Fibroblast of lung (primary cell): ENCODE measurements at regions not wholly inside any gene's neighbourhood (a gene's known extent, or its start where the extent isn't known, plus 50 kb on each side); places are given as distances from the start of the nearest gene placed in this dataset.
A peak's percentile ranks its signal among the peaks of the same experiment; 100 is the strongest.

Experiments
- DNase-seq, 2 donors: peaks; one replicate each; pipeline versions ENCODE4 v3.0.0 to v3.0.0-alpha.2; 2010; ENCODE audit warnings: low read depth in 2 of 2
- H2AFZ ChIP-seq: 2 replicates; pipeline ENCODE4 v1.5.1; 2012; ENCODE audit warnings: low read length, control low read depth, inconsistent platforms
- H3K27ac ChIP-seq: 2 replicates; pipeline ENCODE4 v1.5.1; 2011; ENCODE audit warnings: low read length, control low read depth; ENCODE audit not compliant: insufficient read depth
- H3K27me3 ChIP-seq: 2 replicates; pipeline ENCODE4 v1.5.1; 2011; ENCODE audit warnings: mild to moderate bottlenecking, low read length; ENCODE audit not compliant: control insufficient read depth, insufficient read depth
- H3K36me3 ChIP-seq: 2 replicates; pipeline ENCODE4 v1.5.1; 2011; ENCODE audit warnings: low read length; ENCODE audit not compliant: control insufficient read depth, insufficient read depth
- H3K4me1 ChIP-seq: 2 replicates; pipeline ENCODE4 v1.5.1; 2011; ENCODE audit warnings: low read length; ENCODE audit not compliant: control insufficient read depth, insufficient read depth; ENCODE audit errors: extremely low read depth
- H3K4me2 ChIP-seq: 2 replicates; pipeline ENCODE4 v1.5.1; 2011; ENCODE audit warnings: low read length, control low read depth; ENCODE audit not compliant: insufficient read depth; ENCODE audit errors: extremely low read depth
- H3K4me3 ChIP-seq, 4 experiments: fragments of 200-600 bp in 1 of 4; sonication (generic) in 1 of 4; replicated peaks in 1 of 4; 2 replicates each; pipeline ENCODE4 v1.5.1; 2011 to 2016; ENCODE audit warnings: low read length in 4 of 4, low read depth in 3 of 4, mild to moderate bottlenecking in 3 of 4, control low read depth in 2 of 4, inconsistent platforms in 1 of 4, mixed read lengths in 1 of 4; ENCODE audit not compliant: insufficient read depth in 1 of 4; ENCODE audit errors: control extremely low read depth in 1 of 4
- H3K79me2 ChIP-seq: 2 replicates; pipeline ENCODE4 v1.5.1; 2012; ENCODE audit warnings: mild to moderate bottlenecking, low read length, inconsistent platforms; ENCODE audit not compliant: control insufficient read depth, insufficient read depth
- H3K9ac ChIP-seq: 2 replicates; pipeline ENCODE4 v1.5.1; 2011; ENCODE audit warnings: mild to moderate bottlenecking, low read length, control low read depth; ENCODE audit not compliant: insufficient read depth
- H3K9me3 ChIP-seq: 2 replicates; pipeline ENCODE4 v1.5.1; 2012; ENCODE audit warnings: low read depth, low read length; ENCODE audit not compliant: control insufficient read depth, insufficient read depth
- H4K20me1 ChIP-seq: 2 replicates; pipeline ENCODE4 v1.5.1; 2011; ENCODE audit warnings: low read length; ENCODE audit not compliant: control insufficient read depth, insufficient read depth; ENCODE audit errors: extremely low read depth
- CTCF ChIP-seq, 2 donors: IDR thresholded peaks in 1 of 2; conservative IDR thresholded peaks in 1 of 2; 1 replicate in 1 of 2; 2 replicates in 1 of 2; pipeline ENCODE4 v1.5.1; 2011 to 2012; ENCODE audit warnings: low read length in 2 of 2, control low read depth in 1 of 2, inconsistent platforms in 1 of 2, low read depth in 1 of 2, mild to moderate bottlenecking in 1 of 2
- EZH2 ChIP-seq: IDR thresholded peaks from 2 replicates; pipeline ENCODE4 v1.5.1; 2012; ENCODE audit warnings: low read length, control low read depth, mild to moderate bottlenecking; ENCODE audit errors: missing control alignments

DNA sequence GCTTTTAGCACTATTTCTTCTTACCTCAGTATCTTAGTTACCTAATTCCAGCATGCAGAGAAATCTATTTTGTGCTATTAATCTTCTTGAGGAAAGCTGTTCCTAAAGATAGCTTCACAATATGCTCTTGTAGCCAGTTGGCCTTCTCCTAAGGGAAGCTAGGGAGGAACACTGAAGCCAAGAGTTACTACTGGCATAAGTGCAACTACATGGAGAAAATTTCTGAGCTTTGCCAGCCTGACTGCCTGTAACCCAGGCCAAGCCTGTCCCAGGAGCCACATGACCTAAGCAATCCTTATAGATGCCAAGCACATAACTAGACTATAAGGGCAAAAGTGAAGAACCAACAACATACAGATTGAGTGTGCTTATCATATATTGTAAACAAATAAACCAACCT is 890.2 kb downstream of the FLRT2 start:
- Histone ChIP-seq H3K79me2 (no peaks in the 10 kb centered on the region), H3K9ac (no peak overlapping the region), H3K4me2 (no peak overlapping the region), H3K27ac (no peak overlapping the region), H3K4me1 (no peaks in the 10 kb centered on the region), H3K4me3 (no peak overlapping the region), H3K27me3 (no peaks in the 10 kb centered on the region), H3K36me3 (no peaks in the 10 kb centered on the region), H4K20me1 (no peaks in the 10 kb centered on the region), H2AFZ (no peak overlapping the region), H3K9me3 (no peaks in the 10 kb centered on the region)
- no peak for DNase-seq
- TF ChIP-seq EZH2 (no peak), CTCF (conservative IDR thresholded peaks at IDR 0.05 in 1 of 2, IDR thresholded peaks at IDR 0.05 in 1 of 2; ENCODE audit: low read depth in 1 of 2, low read length in 2 of 2) (no peak)

DNA sequence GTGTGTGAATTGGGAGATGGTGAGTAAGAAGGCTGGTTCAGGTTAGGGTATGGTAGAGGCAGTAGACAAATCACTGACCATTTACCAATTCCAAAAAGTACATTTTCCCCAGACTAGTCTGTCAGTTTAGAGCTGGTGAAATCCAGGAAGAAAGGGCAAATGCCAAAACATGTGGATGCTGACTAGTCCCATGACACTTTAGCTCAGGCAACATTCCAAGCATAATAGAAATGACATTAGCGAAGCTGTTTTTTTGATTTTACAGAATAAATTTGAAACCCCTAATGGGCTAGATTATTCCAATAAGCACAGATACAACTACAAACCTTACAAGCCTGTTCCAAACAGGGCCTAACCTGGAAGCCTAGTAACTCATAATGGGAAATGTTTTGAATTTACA is 884.2 kb downstream of the FLRT2 start:
- H3K9ac ChIP-seq: no peak overlapping the region
- TF ChIP-seq CTCF (conservative IDR thresholded peaks at IDR 0.05 in 1 of 2, IDR thresholded peaks at IDR 0.05 in 1 of 2; ENCODE audit: low read depth in 1 of 2, low read length in 2 of 2): no peak
- no peak for TF ChIP-seq EZH2
- H3K36me3 ChIP-seq: no peaks in the 10 kb centered on the region
- no peaks in the 10 kb centered on the region for H3K4me1 ChIP-seq
- H3K79me2 ChIP-seq: no peaks in the 10 kb centered on the region
- no peaks in the 10 kb centered on the region for H3K9me3 ChIP-seq
- no peak overlapping the region for H3K4me2 ChIP-seq
- H4K20me1 ChIP-seq: no peaks in the 10 kb centered on the region
- no peak overlapping the region for H3K4me3 ChIP-seq
- no peak for DNase-seq
- no peaks in the 10 kb centered on the region for H3K27me3 ChIP-seq
- no peak overlapping the region for H2AFZ ChIP-seq
- H3K27ac ChIP-seq: no peak overlapping the region

DNA sequence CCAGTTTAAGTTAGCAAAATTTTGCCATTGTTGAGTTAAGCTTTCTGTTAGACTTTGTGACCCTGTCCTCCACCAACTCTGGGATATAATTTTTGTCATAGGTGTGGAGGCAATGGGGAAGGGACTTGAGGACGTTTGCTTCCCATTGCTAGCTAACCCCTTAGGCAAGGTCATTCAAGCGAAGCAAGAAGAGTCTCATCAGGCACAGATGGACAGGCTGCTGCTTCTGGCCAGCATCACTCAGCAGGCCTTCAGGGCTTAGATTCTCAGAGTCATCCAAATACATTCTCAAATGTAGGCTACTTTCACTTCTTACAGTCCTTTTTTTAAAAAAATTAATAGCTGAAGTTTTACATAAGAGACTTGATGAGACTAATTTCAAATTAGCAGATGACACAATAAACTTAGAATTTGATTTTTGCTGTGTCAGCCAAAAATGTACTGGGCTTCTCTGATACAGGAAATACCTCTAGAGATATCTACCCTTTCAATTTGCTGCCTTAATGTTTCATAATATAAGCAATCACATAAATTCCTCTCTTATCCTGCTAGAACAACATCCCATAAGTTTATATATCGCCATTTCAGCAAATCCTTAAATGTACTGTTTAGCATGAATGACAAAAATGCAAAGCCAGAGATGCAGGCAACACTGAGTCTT is 875.2 kb downstream of the FLRT2 start:
- Histone ChIP-seq H4K20me1 (no peaks in the 10 kb centered on the region), H3K9me3 (no peaks in the 10 kb centered on the region), H3K4me3 (no peak overlapping the region), H3K79me2 (no peaks in the 10 kb centered on the region), H3K27ac (no peak overlapping the region), H3K4me1 (no peaks in the 10 kb centered on the region), H3K9ac (no peak overlapping the region), H3K4me2 (no peak overlapping the region), H2AFZ (no peak overlapping the region), H3K36me3 (no peaks in the 10 kb centered on the region), H3K27me3 (no peaks in the 10 kb centered on the region)
- peak in 1 of 2 donors; percentile 1 for DNase-seq
- no peak for TF ChIP-seq EZH2
- no peak for TF ChIP-seq CTCF (conservative IDR thresholded peaks at IDR 0.05 in 1 of 2, IDR thresholded peaks at IDR 0.05 in 1 of 2; ENCODE audit: low read depth in 1 of 2, low read length in 2 of 2)
